H9 (cell line): ENCODE measurements at regions not wholly inside any gene's neighbourhood (a gene's known extent, or its start where the extent isn't known, plus 50 kb on each side); places are given as distances from the start of the nearest gene placed in this dataset.

Experiments used
- DNase-seq: peaks from one replicate; pipeline ENCODE4 v3.0.0-alpha.2; 2017
- H2AFZ ChIP-seq: one replicate; pipeline ENCODE4 v1.6.1; 2013; ENCODE audit warnings: mild to moderate bottlenecking, low read length, control low read depth, moderate library complexity
- H2AK5ac ChIP-seq: 2 replicates; pipeline ENCODE4 v1.6.1; 2013; ENCODE audit warnings: low read length, control low read depth, mixed read lengths; ENCODE audit not compliant: insufficient read length
- H2BK120ac ChIP-seq: one replicate; pipeline ENCODE4 v1.6.1; 2013; ENCODE audit warnings: low read depth, mild to moderate bottlenecking, low read length, control low read depth, inconsistent platforms; ENCODE audit not compliant: poor library complexity, severe bottlenecking
- H2BK12ac ChIP-seq: 2 replicates; pipeline ENCODE4 v1.6.1; 2013; ENCODE audit warnings: low read length, control low read depth, mixed read lengths, low read depth; ENCODE audit not compliant: insufficient read length
- H2BK15ac ChIP-seq: 2 replicates; pipeline ENCODE4 v1.6.1; 2013; ENCODE audit warnings: low read depth, low read length, control low read depth
- H2BK20ac ChIP-seq: one replicate; pipeline ENCODE4 v1.6.1; 2013; ENCODE audit warnings: low read depth, mild to moderate bottlenecking, low read length, control low read depth, inconsistent platforms; ENCODE audit not compliant: poor library complexity, severe bottlenecking
- H2BK5ac ChIP-seq: 2 replicates; pipeline ENCODE4 v1.6.1; 2013; ENCODE audit warnings: low read length, control low read depth, mixed read lengths; ENCODE audit not compliant: insufficient read length
- H3K14ac ChIP-seq: 2 replicates; pipeline ENCODE4 v1.6.1; 2013; ENCODE audit warnings: low read length, control low read depth; ENCODE audit not compliant: insufficient read depth
- H3K18ac ChIP-seq: 2 replicates; pipeline ENCODE4 v1.6.1; 2013; ENCODE audit warnings: low read depth, mild to moderate bottlenecking, mixed read lengths, low read length, control low read depth; ENCODE audit not compliant: insufficient read length
- H3K23ac ChIP-seq: 2 replicates; pipeline ENCODE4 v1.6.1; 2013; ENCODE audit warnings: low read length, control low read depth, mixed read lengths, low read depth; ENCODE audit not compliant: insufficient read length
- H3K23me2 ChIP-seq: 2 replicates; pipeline ENCODE4 v1.6.1; 2013; ENCODE audit warnings: low read depth, mild to moderate bottlenecking, mixed read lengths, low read length, control low read depth; ENCODE audit not compliant: insufficient read length, poor library complexity, severe bottlenecking
- H3K27ac ChIP-seq: 2 replicates; pipeline ENCODE4 v1.5.1; 2013; ENCODE audit warnings: low read length, control low read depth, mixed read lengths, low read depth; ENCODE audit not compliant: insufficient read length
- H3K27me3 ChIP-seq: 2 replicates; pipeline ENCODE4 v1.6.1; 2013; ENCODE audit warnings: low read length, control low read depth, inconsistent platforms; ENCODE audit not compliant: insufficient read depth
- H3K4ac ChIP-seq: 2 replicates; pipeline ENCODE4 v1.6.1; 2013; ENCODE audit warnings: low read depth, mild to moderate bottlenecking, control low read depth, inconsistent platforms, low read length, moderate library complexity
- H3K4me1 ChIP-seq: 2 replicates; pipeline ENCODE4 v1.6.1; 2013; ENCODE audit warnings: low read length, control low read depth, inconsistent platforms; ENCODE audit not compliant: insufficient read depth
- H3K4me2 ChIP-seq: 2 replicates; pipeline ENCODE4 v1.6.1; 2013; ENCODE audit warnings: low read length, control low read depth, mixed read lengths; ENCODE audit not compliant: insufficient read length, insufficient read depth
- H3K56ac ChIP-seq: 2 replicates; pipeline ENCODE4 v1.6.1; 2013; ENCODE audit warnings: low read depth, mild to moderate bottlenecking, mixed read lengths, low read length, control low read depth; ENCODE audit not compliant: insufficient read length
- H3K79me1 ChIP-seq: 2 replicates; pipeline ENCODE4 v1.6.1; 2013; ENCODE audit warnings: low read depth, mild to moderate bottlenecking, moderate library complexity, low read length, control low read depth, inconsistent platforms; ENCODE audit not compliant: insufficient read depth, poor library complexity, severe bottlenecking
- H3K79me2 ChIP-seq: 2 replicates; pipeline ENCODE4 v1.6.1; 2013; ENCODE audit warnings: low read length, control low read depth, inconsistent platforms; ENCODE audit not compliant: insufficient read depth
- H3K9ac ChIP-seq: 2 replicates; pipeline ENCODE4 v1.6.1; 2013; ENCODE audit warnings: low read length, control low read depth, mixed read lengths; ENCODE audit not compliant: insufficient read length; ENCODE audit errors: extremely low read depth
- H3K9me3 ChIP-seq: one replicate; pipeline ENCODE4 v1.6.1; 2013; ENCODE audit warnings: low read depth, low read length, inconsistent platforms; ENCODE audit not compliant: control insufficient read depth
- H3T11ph ChIP-seq: one replicate; pipeline ENCODE4 v1.6.1; 2013; ENCODE audit warnings: mild to moderate bottlenecking, low read length, control low read depth, inconsistent platforms
- H4K20me1 ChIP-seq: one replicate; pipeline ENCODE4 v1.6.1; 2013; ENCODE audit not compliant: control insufficient read depth, insufficient read length, insufficient read depth
- H4K5ac ChIP-seq: 2 replicates; pipeline ENCODE4 v1.6.1; 2013; ENCODE audit warnings: low read depth, mild to moderate bottlenecking, mixed read lengths, low read length, control low read depth; ENCODE audit not compliant: insufficient read length
- H4K8ac ChIP-seq: replicated peaks from 2 replicates; pipeline ENCODE4 v1.6.1; 2013; ENCODE audit warnings: low read length, control low read depth, mixed read lengths, low read depth; ENCODE audit not compliant: insufficient read length
- H4K91ac ChIP-seq: 2 replicates; pipeline ENCODE4 v1.6.1; 2013; ENCODE audit warnings: low read depth, mild to moderate bottlenecking, moderate library complexity, mixed read lengths, low read length, control low read depth; ENCODE audit not compliant: insufficient read length
- H3K27ac Mint-ChIP-seq, 3 experiments: 2 replicates in 2 of 3; 3 replicates in 1 of 3; pipeline ENCODE4 v1.8.0; 2020 to 2021; ENCODE audit warnings: mixed read lengths in 3 of 3, mild to moderate bottlenecking in 1 of 3, moderate library complexity in 1 of 3
- H3K27me3 Mint-ChIP-seq: 2 replicates; pipeline ENCODE4 v1.8.0; 2021; ENCODE audit warnings: low read depth, mild to moderate bottlenecking, moderate library complexity, mixed read lengths
- H3K36me3 Mint-ChIP-seq, 3 experiments: 2 replicates in 2 of 3; 3 replicates in 1 of 3; pipeline ENCODE4 v1.8.0; 2020 to 2021; ENCODE audit warnings: low read depth in 3 of 3, mixed read lengths in 3 of 3; ENCODE audit not compliant: insufficient read depth in 1 of 3
- H3K4me1 Mint-ChIP-seq, 2 experiments: 2 replicates each; pipeline ENCODE4 v1.8.0; 2020; ENCODE audit warnings: mixed read lengths in 2 of 2
- H3K4me3 Mint-ChIP-seq, 2 experiments: 2 replicates in 1 of 2; 3 replicates in 1 of 2; pipeline ENCODE4 v1.8.0; 2020 to 2021; ENCODE audit warnings: mild to moderate bottlenecking in 2 of 2, mixed read lengths in 2 of 2, moderate library complexity in 1 of 2
- H3K9me3 Mint-ChIP-seq, 2 experiments: 2 replicates in 1 of 2; 3 replicates in 1 of 2; pipeline ENCODE4 v1.8.0; 2020; ENCODE audit warnings: mild to moderate bottlenecking in 2 of 2, mixed read lengths in 2 of 2, moderate library complexity in 1 of 2
- CTCF ChIP-seq: fragments of 200-600 bp; sonication (generic); conservative IDR thresholded peaks from 3 replicates; pipeline ENCODE4 v1.8.0; 2021; ENCODE audit warnings: antibody characterized with exemption, mild to moderate bottlenecking
- WGBS: extraction: QIAGEN DNeasy Blood & Tissue Kit; methylation state at CpG from one replicate; pipeline ENCODE4 v1.1.7; 2013; ENCODE audit warnings: missing lambda C conversion rate, low lambda C conversion rate, mixed read lengths; ENCODE audit not compliant: insufficient read length; ENCODE audit errors: extremely low coverage; 5-methylcytosine and 5-hydroxymethylcytosine counted together

- Mint-ChIP-seq H3K4me1 (peaks cover 0 to 6% of the 10 kb centered on the region in 2 experiments; a peak in 2 of 4 replicates), H3K27ac (no peak overlapping the region), H3K36me3 (no peaks in the 10 kb centered on the region), H3K27me3 (no peaks in the 10 kb centered on the region), H3K9me3 (no peaks in the 10 kb centered on the region), H3K4me3 (no peak overlapping the region)
- Histone ChIP-seq H4K5ac (no peak overlapping the region), H2BK120ac (no peak overlapping the region), H4K20me1 (no peaks in the 10 kb centered on the region), H3K4me2 (no peak overlapping the region), H3K27me3 (no peaks in the 10 kb centered on the region), H3K4ac (no peak overlapping the region), H3K79me2 (0 out of 2 replicates have a peak, but pooled peaks cover 2% of the 10 kb centered on the region), H3K18ac (no peak overlapping the region), H4K8ac (no peak overlapping the region), H2BK5ac (no peak overlapping the region), H3K79me1 (no peaks in the 10 kb centered on the region), H3K23me2 (no peaks in the 10 kb centered on the region), H2AK5ac (no peak overlapping the region), H3K9ac (no peak overlapping the region), H3K27ac (no peak overlapping the region), H2BK20ac (no peak overlapping the region), H3K14ac (no peak overlapping the region), H3K9me3 (no peaks in the 10 kb centered on the region), H3T11ph (no peak overlapping the region), H3K4me1 (no peaks in the 10 kb centered on the region), H3K56ac (no peak overlapping the region), H2BK12ac (no peak overlapping the region), H4K91ac (no peak overlapping the region), H2AFZ (no peak overlapping the region), H3K23ac (no peak overlapping the region), H2BK15ac (no peak overlapping the region)
- TF ChIP-seq CTCF: no peak
- DNase-seq: no peak
- no CpG with 5 or more reads among the region's 1 CpG for WGBS
Measured at GRCh38 chr2:183521911-183522310, 397.7 kb downstream of the NUP35 start.
